Fibroblast of skin of right biceps (primary cell): ENCODE measurements at regions not wholly inside any gene's neighbourhood (a gene's known extent, or its start where the extent isn't known, plus 50 kb on each side); places are given as distances from the start of the nearest gene placed in this dataset.
A peak's percentile ranks its signal among the peaks of the same experiment; 100 is the strongest.

ENCODE experiments used
- DNase-seq: peaks from one replicate; pipeline ENCODE4 v3.0.0-alpha.2; 2013

GRCh38 chr4:163622379-163623035, 128.0 kb downstream of the TMA16 start:
- no peak for DNase-seq

GRCh38 chr4:163623787-163624186, 129.3 kb downstream of the TMA16 start:
- no peak for DNase-seq

GRCh38 chr4:163624727-163625126, 130.2 kb downstream of the TMA16 start:
- DNase-seq: no peak

GRCh38 chr4:163631288-163631687, 136.8 kb downstream of the TMA16 start:
- no peak for DNase-seq

GRCh38 chr4:163638909-163639308, 144.4 kb downstream of the TMA16 start:
- no peak for DNase-seq

- no peak for DNase-seq
These were observed 155.1 kb downstream of the TMA16 start for GRCh38 chr4:163649557-163650091.

GRCh38 chr4:163651761-163652160, 157.3 kb downstream of the TMA16 start:
- no peak for DNase-seq

- no peak for DNase-seq
These were observed 160.1 kb downstream of the TMA16 start for GRCh38 chr4:163654621-163655020.

- no peak for DNase-seq
These were observed 166.1 kb downstream of the TMA16 start for GRCh38 chr4:163660636-163661035.

- DNase-seq: no peak
These were observed 168.3 kb downstream of the TMA16 start for GRCh38 chr4:163662768-163663167.

- no peak for DNase-seq
These were observed 169.2 kb downstream of the TMA16 start for GRCh38 chr4:163663454-163664225.

- no peak for DNase-seq
These were observed 170.6 kb downstream of the TMA16 start for GRCh38 chr4:163665101-163665500.

- no peak for DNase-seq
These were observed 171.2 kb downstream of the TMA16 start for GRCh38 chr4:163665521-163666331.

GRCh38 chr4:163666332-163666873, 171.9 kb downstream of the TMA16 start:
- no peak for DNase-seq

- DNase-seq: no peak
These were observed 178.3 kb downstream of the TMA16 start for GRCh38 chr4:163672751-163673150.

GRCh38 chr4:163673848-163674697, 179.6 kb downstream of the TMA16 start:
- DNase-seq: no peak

GRCh38 chr4:163679189-163679588, 184.7 kb downstream of the TMA16 start:
- DNase-seq: peak; percentile 32

- no peak for DNase-seq
These were observed 186.1 kb downstream of the TMA16 start for GRCh38 chr4:163680386-163681098.

GRCh38 chr4:163681208-163681821, 186.8 kb downstream of the TMA16 start:
- no peak for DNase-seq

- DNase-seq: no peak
These were observed 194.4 kb downstream of the TMA16 start for GRCh38 chr4:163688856-163689255.

- DNase-seq: peak; percentile 59
These were observed 198.7 kb downstream of the TMA16 start for GRCh38 chr4:163693211-163693610.
